Neutrophil (primary cell): ENCODE measurements at regions not wholly inside any gene's neighbourhood (a gene's known extent, or its start where the extent isn't known, plus 50 kb on each side); places are given as distances from the start of the nearest gene placed in this dataset.

Source experiments
- H3K27ac ChIP-seq: fragments of 200-600 bp; sonication (generic); 2 replicates; pipeline ENCODE4 v1.5.1; 2016; ENCODE audit warnings: mild to moderate bottlenecking, moderate library complexity
- H3K27me3 ChIP-seq: fragments of 200-600 bp; sonication (generic); 2 replicates; pipeline ENCODE4 v1.6.0; 2016; ENCODE audit warnings: mild to moderate bottlenecking
- H3K36me3 ChIP-seq: fragments of 200-600 bp; sonication (generic); 2 replicates; pipeline ENCODE4 v1.5.1; 2017
- H3K4me1 ChIP-seq, 2 experiments: fragments of 200-600 bp in 1 of 2; sonication (generic) in 1 of 2; 1 replicate in 1 of 2; 2 replicates in 1 of 2; pipeline versions ENCODE4 v1.5.1 to v1.6.1; 2013 to 2016; ENCODE audit warnings: low read depth in 1 of 2, low read length in 1 of 2, mild to moderate bottlenecking in 1 of 2, moderate library complexity in 1 of 2; ENCODE audit not compliant: control insufficient read depth in 1 of 2, insufficient read depth in 1 of 2
- H3K4me3 ChIP-seq, 2 experiments: fragments of 200-600 bp in 1 of 2; sonication (generic) in 1 of 2; 1 replicate in 1 of 2; 2 replicates in 1 of 2; pipeline ENCODE4 v1.5.1; 2013 to 2016; ENCODE audit warnings: low read depth in 1 of 2, low read length in 1 of 2, mild to moderate bottlenecking in 1 of 2, moderate library complexity in 1 of 2
- H3K9me3 ChIP-seq: fragments of 200-600 bp; sonication (generic); 2 replicates; pipeline ENCODE4 v1.5.1; 2016
- TF ChIP-seq, protein P1 (sequence below): fragments of 200-600 bp; sonication (generic); IDR thresholded peaks from 2 replicates; pipeline ENCODE4 v1.5.1; 2016; ENCODE audit warnings: antibody characterized with exemption

GRCh38 chr4:164396439-164396838 lies 357.5 kb upstream of the SMIM31 start:
- no peaks in the 10 kb centered on the region for H3K36me3 ChIP-seq
- no peaks in the 10 kb centered on the region for H3K9me3 ChIP-seq
- H3K4me3 ChIP-seq = no peak overlapping the region
- no peaks in the 10 kb centered on the region for H3K27me3 ChIP-seq
- TF ChIP-seq, protein P1, sequence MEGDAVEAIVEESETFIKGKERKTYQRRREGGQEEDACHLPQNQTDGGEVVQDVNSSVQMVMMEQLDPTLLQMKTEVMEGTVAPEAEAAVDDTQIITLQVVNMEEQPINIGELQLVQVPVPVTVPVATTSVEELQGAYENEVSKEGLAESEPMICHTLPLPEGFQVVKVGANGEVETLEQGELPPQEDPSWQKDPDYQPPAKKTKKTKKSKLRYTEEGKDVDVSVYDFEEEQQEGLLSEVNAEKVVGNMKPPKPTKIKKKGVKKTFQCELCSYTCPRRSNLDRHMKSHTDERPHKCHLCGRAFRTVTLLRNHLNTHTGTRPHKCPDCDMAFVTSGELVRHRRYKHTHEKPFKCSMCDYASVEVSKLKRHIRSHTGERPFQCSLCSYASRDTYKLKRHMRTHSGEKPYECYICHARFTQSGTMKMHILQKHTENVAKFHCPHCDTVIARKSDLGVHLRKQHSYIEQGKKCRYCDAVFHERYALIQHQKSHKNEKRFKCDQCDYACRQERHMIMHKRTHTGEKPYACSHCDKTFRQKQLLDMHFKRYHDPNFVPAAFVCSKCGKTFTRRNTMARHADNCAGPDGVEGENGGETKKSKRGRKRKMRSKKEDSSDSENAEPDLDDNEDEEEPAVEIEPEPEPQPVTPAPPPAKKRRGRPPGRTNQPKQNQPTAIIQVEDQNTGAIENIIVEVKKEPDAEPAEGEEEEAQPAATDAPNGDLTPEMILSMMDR = no peak
- H3K4me1 ChIP-seq = no peaks in the 10 kb centered on the region
- no peak overlapping the region for H3K27ac ChIP-seq

GRCh38 chr4:164402554-164402953 lies 351.4 kb upstream of the SMIM31 start:
- H3K27me3 ChIP-seq = no peaks in the 10 kb centered on the region
- TF ChIP-seq, protein P1 = no peak
- H3K27ac ChIP-seq = no peak overlapping the region
- H3K4me3 ChIP-seq = no peak overlapping the region
- H3K9me3 ChIP-seq = no peaks in the 10 kb centered on the region
- H3K4me1 ChIP-seq = no peaks in the 10 kb centered on the region
- no peaks in the 10 kb centered on the region for H3K36me3 ChIP-seq

GRCh38 chr4:164405774-164406173 lies 348.2 kb upstream of the SMIM31 start:
- no peak overlapping the region for H3K4me3 ChIP-seq
- no peaks in the 10 kb centered on the region for H3K27me3 ChIP-seq
- TF ChIP-seq, protein P1 = no peak
- no peaks in the 10 kb centered on the region for H3K4me1 ChIP-seq
- H3K27ac ChIP-seq = no peak overlapping the region
- H3K9me3 ChIP-seq = no peaks in the 10 kb centered on the region
- H3K36me3 ChIP-seq = no peaks in the 10 kb centered on the region

- H3K36me3 ChIP-seq = no peaks in the 10 kb centered on the region
Observed at GRCh38 chr4:164408831-164409230, 345.1 kb upstream of the SMIM31 start.

GRCh38 chr4:164410401-164410800 lies 343.5 kb upstream of the SMIM31 start:
- Histone ChIP-seq H3K36me3 (no peaks in the 10 kb centered on the region), H3K4me3 (no peak overlapping the region), H3K27ac (no peak overlapping the region), H3K27me3 (no peaks in the 10 kb centered on the region), H3K9me3 (no peaks in the 10 kb centered on the region), H3K4me1 (no peaks in the 10 kb centered on the region)
- TF ChIP-seq, protein P1 = no peak

More at GRCh38 chr4:164408831-164409230, 345.1 kb upstream of the SMIM31 start:
- Histone ChIP-seq H3K9me3 (no peaks in the 10 kb centered on the region), H3K4me1 (no peaks in the 10 kb centered on the region), H3K27me3 (no peaks in the 10 kb centered on the region), H3K4me3 (no peak overlapping the region), H3K27ac (no peak overlapping the region)
- TF ChIP-seq, protein P1 = no peak

DNA sequence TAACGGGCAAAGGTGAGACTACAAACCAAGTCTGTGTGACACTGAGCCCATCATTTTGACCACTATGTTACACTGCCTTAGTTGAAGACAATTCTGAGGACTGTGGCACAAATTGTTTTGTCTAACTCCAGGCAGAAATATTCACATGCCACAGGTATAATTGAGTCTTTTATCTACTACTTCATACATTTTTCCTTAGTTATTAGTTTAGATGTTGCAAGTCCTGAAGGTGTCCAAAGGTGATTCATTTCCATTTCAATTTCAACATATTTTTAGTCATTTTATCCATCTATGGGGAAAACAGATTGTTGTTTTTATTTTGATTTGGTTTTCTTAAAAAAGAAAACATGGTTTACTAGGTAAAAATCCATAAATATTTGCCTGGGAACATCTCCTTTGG lies 341.7 kb upstream of the SMIM31 start:
- no peaks in the 10 kb centered on the region for H3K9me3 ChIP-seq

More for the DNA sequence above, 341.7 kb upstream of the SMIM31 start:
- Histone ChIP-seq H3K36me3 (no peaks in the 10 kb centered on the region), H3K27me3 (no peaks in the 10 kb centered on the region), H3K4me3 (no peak overlapping the region), H3K4me1 (no peaks in the 10 kb centered on the region), H3K27ac (no peak overlapping the region)
- TF ChIP-seq, protein P1 = no peak
